Nephron progenitor cell (in vitro differentiated cells): ENCODE measurements at regions not wholly inside any gene's neighbourhood (a gene's known extent, or its start where the extent isn't known, plus 50 kb on each side); places are given as distances from the start of the nearest gene placed in this dataset.
"Not testable (repeated sequence)": the region's sequence is repeated elsewhere in the genome, so short reads cannot be mapped to it uniquely, and the experiment has no call there.

ENCODE experiments used
- DNase-seq: peaks from one replicate; pipeline ENCODE4 v3.0.0; 2021
- H3K27ac Mint-ChIP-seq: 2 replicates; pipeline ENCODE4 v1.8.0; 2021; ENCODE audit warnings: mild to moderate bottlenecking, moderate library complexity, mixed read lengths
- H3K27me3 Mint-ChIP-seq: 2 replicates; pipeline ENCODE4 v1.8.0; 2021; ENCODE audit warnings: mild to moderate bottlenecking, low read depth, mixed read lengths; ENCODE audit not compliant: poor library complexity
- H3K36me3 Mint-ChIP-seq: 2 replicates; pipeline ENCODE4 v1.8.0; 2021; ENCODE audit warnings: low read depth, mixed read lengths
- H3K4me1 Mint-ChIP-seq: 2 replicates; pipeline ENCODE4 v1.8.0; 2021; ENCODE audit warnings: mixed read lengths
- H3K4me3 Mint-ChIP-seq: 2 replicates; pipeline ENCODE4 v1.8.0; 2021; ENCODE audit warnings: mild to moderate bottlenecking, moderate library complexity, mixed read lengths
- H3K9me3 Mint-ChIP-seq: 2 replicates; pipeline ENCODE4 v1.8.0; 2021; ENCODE audit warnings: mild to moderate bottlenecking, moderate library complexity, mixed read lengths
- TF ChIP-seq, protein P1 (sequence below): fragments of 200-600 bp; sonication (generic); IDR thresholded peaks from 2 replicates; pipeline ENCODE4 v1.5.0; 2021; ENCODE audit warnings: antibody characterized with exemption

- Mint-ChIP-seq H3K9me3 (peaks cover 35% of the 10 kb centered on the region), H3K4me1 (no peaks in the 10 kb centered on the region), H3K27ac (no peak overlapping the region), H3K36me3 (peaks cover 21% of the 10 kb centered on the region), H3K27me3 (peaks cover 9% of the 10 kb centered on the region), H3K4me3 (no peak overlapping the region)
- no peak for DNase-seq
- TF ChIP-seq, protein P1, sequence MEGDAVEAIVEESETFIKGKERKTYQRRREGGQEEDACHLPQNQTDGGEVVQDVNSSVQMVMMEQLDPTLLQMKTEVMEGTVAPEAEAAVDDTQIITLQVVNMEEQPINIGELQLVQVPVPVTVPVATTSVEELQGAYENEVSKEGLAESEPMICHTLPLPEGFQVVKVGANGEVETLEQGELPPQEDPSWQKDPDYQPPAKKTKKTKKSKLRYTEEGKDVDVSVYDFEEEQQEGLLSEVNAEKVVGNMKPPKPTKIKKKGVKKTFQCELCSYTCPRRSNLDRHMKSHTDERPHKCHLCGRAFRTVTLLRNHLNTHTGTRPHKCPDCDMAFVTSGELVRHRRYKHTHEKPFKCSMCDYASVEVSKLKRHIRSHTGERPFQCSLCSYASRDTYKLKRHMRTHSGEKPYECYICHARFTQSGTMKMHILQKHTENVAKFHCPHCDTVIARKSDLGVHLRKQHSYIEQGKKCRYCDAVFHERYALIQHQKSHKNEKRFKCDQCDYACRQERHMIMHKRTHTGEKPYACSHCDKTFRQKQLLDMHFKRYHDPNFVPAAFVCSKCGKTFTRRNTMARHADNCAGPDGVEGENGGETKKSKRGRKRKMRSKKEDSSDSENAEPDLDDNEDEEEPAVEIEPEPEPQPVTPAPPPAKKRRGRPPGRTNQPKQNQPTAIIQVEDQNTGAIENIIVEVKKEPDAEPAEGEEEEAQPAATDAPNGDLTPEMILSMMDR = no peak
These were observed 180.5 kb upstream of the CLINT1 start for GRCh38 chr5:158039441-158039840.

DNA sequence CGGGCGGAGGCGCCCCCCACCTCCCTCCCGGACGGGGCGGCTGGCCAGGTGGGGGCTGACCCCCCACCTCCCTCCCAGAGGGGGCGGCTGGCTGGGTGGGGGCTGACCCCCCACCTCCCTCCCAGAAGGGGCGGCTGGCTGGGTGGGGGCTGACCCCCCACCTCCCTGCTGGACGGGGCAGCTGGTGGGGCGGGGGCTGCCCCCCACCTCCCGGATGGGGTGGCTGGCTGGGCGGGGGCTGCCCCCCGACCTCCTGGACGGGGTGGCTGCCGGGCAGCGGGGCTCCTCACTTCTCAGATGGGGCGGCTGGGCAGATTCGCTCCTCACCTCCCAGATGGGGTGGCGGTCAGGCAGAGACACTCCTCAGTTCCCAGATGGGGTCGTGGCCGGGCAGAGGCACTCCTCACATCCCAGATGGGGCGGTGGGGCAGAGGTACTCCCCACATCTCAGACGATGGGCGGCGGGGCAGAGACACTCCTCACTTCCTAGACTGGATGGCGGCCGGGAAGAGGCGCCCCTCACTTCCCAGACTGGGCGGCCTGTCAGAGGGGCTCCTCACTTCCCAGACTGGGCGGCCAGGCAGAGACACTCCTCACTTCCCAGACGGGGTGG lies 178.1 kb upstream of the CLINT1 start:
- not testable (repeated sequence) for H3K27ac Mint-ChIP-seq, H3K4me3 Mint-ChIP-seq, DNase-seq, H3K4me1 Mint-ChIP-seq
- peaks cover 11% of the 10 kb centered on the region for H3K27me3 Mint-ChIP-seq
- peaks cover 50% of the 10 kb centered on the region for H3K9me3 Mint-ChIP-seq
- H3K36me3 Mint-ChIP-seq = peaks cover 24% of the 10 kb centered on the region

GRCh38 chr5:158034586-158034985 lies 175.6 kb upstream of the CLINT1 start:
- not testable (repeated sequence) for H3K4me3 Mint-ChIP-seq, H3K4me1 Mint-ChIP-seq, DNase-seq, H3K27ac Mint-ChIP-seq
- H3K9me3 Mint-ChIP-seq = peaks cover 50% of the 10 kb centered on the region
- H3K27me3 Mint-ChIP-seq = peaks cover 14% of the 10 kb centered on the region
- peaks cover 24% of the 10 kb centered on the region for H3K36me3 Mint-ChIP-seq

- DNase-seq = no peak
- H3K27me3 Mint-ChIP-seq = peaks cover 19% of the 10 kb centered on the region
- H3K4me1 Mint-ChIP-seq = peaks cover 4% of the 10 kb centered on the region
- peaks cover 50% of the 10 kb centered on the region for H3K9me3 Mint-ChIP-seq
- TF ChIP-seq, protein P1 = no peak
- H3K27ac Mint-ChIP-seq = no peak overlapping the region
- no peak overlapping the region for H3K4me3 Mint-ChIP-seq
- peaks cover 24% of the 10 kb centered on the region for H3K36me3 Mint-ChIP-seq
These were observed 174.8 kb upstream of the CLINT1 start for GRCh38 chr5:158033724-158034123.

DNA sequence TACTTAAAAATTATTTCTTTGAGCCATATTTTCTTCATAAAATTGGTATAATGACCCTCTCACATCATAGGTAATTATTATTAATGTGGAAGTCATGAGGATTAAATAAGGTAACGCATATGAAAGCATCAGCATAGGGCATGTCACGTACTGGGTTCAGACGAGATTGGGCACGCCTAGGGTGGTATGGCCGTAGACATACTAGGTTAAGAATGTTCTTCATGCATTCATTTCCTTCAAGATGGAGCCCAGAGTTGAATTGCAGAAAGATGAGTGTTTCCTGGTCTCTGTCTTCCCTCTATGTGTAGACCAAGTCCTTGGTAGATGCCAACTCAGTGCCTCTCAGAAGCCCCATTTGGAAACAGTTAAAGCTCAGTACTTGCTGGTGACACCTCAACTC lies 174.1 kb upstream of the CLINT1 start:
- DNase-seq = no peak
- Mint-ChIP-seq H3K4me3 (no peak overlapping the region), H3K27me3 (peaks cover 18% of the 10 kb centered on the region), H3K9me3 (peaks cover 44% of the 10 kb centered on the region), H3K36me3 (peaks cover 18% of the 10 kb centered on the region), H3K4me1 (peaks cover 11% of the 10 kb centered on the region), H3K27ac (no peak overlapping the region)
- TF ChIP-seq, protein P1 = no peak

- peaks cover 14% of the 10 kb centered on the region for H3K27me3 Mint-ChIP-seq
- no peak overlapping the region for H3K4me3 Mint-ChIP-seq
- peaks cover 12% of the 10 kb centered on the region for H3K4me1 Mint-ChIP-seq
- H3K27ac Mint-ChIP-seq = no peak overlapping the region
- peaks cover 16% of the 10 kb centered on the region for H3K36me3 Mint-ChIP-seq
- TF ChIP-seq, protein P1 = no peak
- no peak for DNase-seq
- peaks cover 39% of the 10 kb centered on the region for H3K9me3 Mint-ChIP-seq
These were observed 173.3 kb upstream of the CLINT1 start for GRCh38 chr5:158032246-158032645.
